ENCODE measurements at regions not wholly inside any gene's neighbourhood (a gene's known extent, or its start where the extent isn't known, plus 50 kb on each side); places are given as distances from the start of the nearest gene placed in this dataset.

GRCh38 chr2:59909147-59909546 is 644.3 kb downstream of the BCL11A start:
- TF ChIP-seq CTCF (IDR thresholded peaks at IDR 0.05; ENCODE audit: poor library complexity, severe bottlenecking) (no peak), POLR2AphosphoS5 (IDR thresholded peaks at IDR 0.05) (no peak), EZH2 (IDR thresholded peaks at IDR 0.05; ENCODE audit: borderline replicate concordance, insufficient read depth, low read length, poor library complexity, severe bottlenecking) (no peak)
